DOHH2 (cell line): ENCODE measurements at regions not wholly inside any gene's neighbourhood (a gene's known extent, or its start where the extent isn't known, plus 50 kb on each side); places are given as distances from the start of the nearest gene placed in this dataset.
"Not testable (repeated sequence)": the region's sequence is repeated elsewhere in the genome, so short reads cannot be mapped to it uniquely, and the experiment has no call there.

Experiments
- H3F3A ChIP-seq: fragments of 200-600 bp; sonication (generic), shearing (Covaris generic); 2 replicates; pipeline ENCODE4 v1.6.0; 2016; ENCODE audit warnings: antibody characterized with exemption, mild to moderate bottlenecking; ENCODE audit not compliant: control insufficient read depth, insufficient read depth
- H3K27ac ChIP-seq: fragments of 200-600 bp; sonication (generic); 2 replicates; pipeline ENCODE4 v1.5.1; 2014; ENCODE audit warnings: low read depth, mild to moderate bottlenecking, low read length, moderate library complexity
- H3K27me3 ChIP-seq: fragments of 200-600 bp; sonication (generic); 2 replicates; pipeline ENCODE4 v1.6.1; 2014; ENCODE audit warnings: mild to moderate bottlenecking, low read length, mixed read lengths; ENCODE audit not compliant: control insufficient read depth
- H3K36me3 ChIP-seq: fragments of 200-600 bp; sonication (generic); 2 replicates; pipeline ENCODE4 v1.6.1; 2014; ENCODE audit warnings: mild to moderate bottlenecking, low read length, moderate library complexity, mixed read lengths; ENCODE audit not compliant: control insufficient read depth
- H3K4me1 ChIP-seq: fragments of 200-600 bp; sonication (generic); 2 replicates; pipeline ENCODE4 v1.6.1; 2014; ENCODE audit warnings: mild to moderate bottlenecking, low read length, mixed read lengths; ENCODE audit not compliant: control insufficient read depth
- H3K4me2 ChIP-seq: fragments of 200-600 bp; sonication (generic); 2 replicates; pipeline ENCODE4 v1.6.0; 2014; ENCODE audit warnings: mild to moderate bottlenecking, low read length, moderate library complexity
- H3K4me3 ChIP-seq: fragments of 200-600 bp; sonication (generic); 2 replicates; pipeline ENCODE4 v1.5.1; 2014; ENCODE audit warnings: mild to moderate bottlenecking, low read length, mixed read lengths
- H3K79me2 ChIP-seq: fragments of 200-600 bp; sonication (generic); 2 replicates; pipeline ENCODE4 v1.6.1; 2014; ENCODE audit warnings: mild to moderate bottlenecking, low read length, mixed read lengths; ENCODE audit not compliant: control insufficient read depth
- H3K9me2 ChIP-seq: fragments of 200-600 bp; sonication (generic); replicated peaks from 2 replicates; pipeline ENCODE4 v1.6.1; 2014; ENCODE audit warnings: mild to moderate bottlenecking, low read length, mixed read lengths; ENCODE audit not compliant: control insufficient read depth
- H3K9me3 ChIP-seq: fragments of 200-600 bp; sonication (generic); 2 replicates; pipeline ENCODE4 v1.6.1; 2014; ENCODE audit warnings: antibody characterized with exemption, low read length, mixed read lengths; ENCODE audit not compliant: control insufficient read depth, insufficient read depth
- H4K20me1 ChIP-seq: fragments of 200-600 bp; sonication (generic); 2 replicates; pipeline ENCODE4 v1.6.0; 2014; ENCODE audit warnings: low read depth, mild to moderate bottlenecking, antibody characterized with exemption, low read length, moderate library complexity; ENCODE audit not compliant: control insufficient read depth, insufficient read depth
- EZH2phosphoT487 ChIP-seq: fragments of 200-600 bp; sonication (generic); IDR thresholded peaks from 2 replicates; pipeline ENCODE4 v1.6.1; 2017; ENCODE audit warnings: borderline replicate concordance, mild to moderate bottlenecking, antibody characterized with exemption, low read length, moderate library complexity, mixed read lengths
- TF ChIP-seq, protein P1 (sequence below): fragments of 200-600 bp; sonication (generic); IDR thresholded peaks from one replicate; pipeline ENCODE4 v1.5.1; 2014; ENCODE audit warnings: antibody characterized with exemption, mild to moderate bottlenecking, low read depth, low read length; ENCODE audit not compliant: poor library complexity, severe bottlenecking

DNA sequence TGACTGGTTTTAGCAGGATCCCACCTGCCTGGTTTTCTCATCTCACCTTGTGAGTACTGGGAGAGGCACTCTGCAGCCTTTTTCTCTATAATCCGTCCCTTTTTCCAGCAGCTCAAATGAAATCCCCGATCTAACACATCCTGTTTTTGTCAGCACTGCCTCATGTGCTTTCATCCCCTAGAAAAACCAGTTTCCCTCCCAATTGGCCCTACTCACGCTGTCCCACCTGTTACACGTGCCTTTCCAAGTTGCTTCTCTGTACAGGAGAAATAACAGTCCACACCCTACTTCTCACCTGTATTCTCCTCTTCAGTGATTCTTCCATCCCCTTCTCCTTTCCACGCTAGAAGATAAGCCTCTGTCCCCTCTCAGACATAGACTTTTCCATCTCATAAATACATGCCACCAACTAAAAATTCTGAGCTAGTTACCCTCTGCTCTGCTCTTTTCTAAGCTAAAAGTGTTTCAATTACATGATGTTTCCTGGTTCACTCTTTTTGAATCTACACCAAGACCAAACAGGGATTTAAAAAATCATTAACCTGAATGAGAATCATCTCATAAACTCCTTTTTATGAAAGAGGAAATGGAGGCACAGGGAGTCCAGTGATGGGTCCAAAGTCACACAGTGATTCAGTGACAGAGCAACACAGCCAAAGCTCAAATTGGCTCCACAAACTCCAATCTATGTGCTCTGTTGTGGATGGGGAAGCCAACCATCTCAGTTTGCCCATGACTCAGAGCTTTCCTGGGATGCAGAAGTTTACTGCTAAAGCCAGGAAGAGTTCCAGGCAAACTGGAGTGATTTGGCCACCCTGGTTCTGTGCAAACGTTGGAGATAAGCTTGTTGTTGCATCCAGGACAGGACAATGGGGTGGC lies 240.0 kb upstream of the TMEM132C start:
- H4K20me1 ChIP-seq, result no peaks in the 10 kb centered on the region
- no peaks in the 10 kb centered on the region for H3K36me3 ChIP-seq
- H3K4me3 ChIP-seq, result no peak overlapping the region
- H3F3A ChIP-seq, result no peaks in the 10 kb centered on the region
- no peaks in the 10 kb centered on the region for H3K4me1 ChIP-seq
- no peak overlapping the region for H3K4me2 ChIP-seq
- H3K27ac ChIP-seq, result no peak overlapping the region
- H3K79me2 ChIP-seq, result no peaks in the 10 kb centered on the region
- no peaks in the 10 kb centered on the region for H3K9me2 ChIP-seq
- no peaks in the 10 kb centered on the region; the same call in 1 of the 2 replicates for H3K9me3 ChIP-seq
- no peak for TF ChIP-seq EZH2phosphoT487
- TF ChIP-seq, protein P1, sequence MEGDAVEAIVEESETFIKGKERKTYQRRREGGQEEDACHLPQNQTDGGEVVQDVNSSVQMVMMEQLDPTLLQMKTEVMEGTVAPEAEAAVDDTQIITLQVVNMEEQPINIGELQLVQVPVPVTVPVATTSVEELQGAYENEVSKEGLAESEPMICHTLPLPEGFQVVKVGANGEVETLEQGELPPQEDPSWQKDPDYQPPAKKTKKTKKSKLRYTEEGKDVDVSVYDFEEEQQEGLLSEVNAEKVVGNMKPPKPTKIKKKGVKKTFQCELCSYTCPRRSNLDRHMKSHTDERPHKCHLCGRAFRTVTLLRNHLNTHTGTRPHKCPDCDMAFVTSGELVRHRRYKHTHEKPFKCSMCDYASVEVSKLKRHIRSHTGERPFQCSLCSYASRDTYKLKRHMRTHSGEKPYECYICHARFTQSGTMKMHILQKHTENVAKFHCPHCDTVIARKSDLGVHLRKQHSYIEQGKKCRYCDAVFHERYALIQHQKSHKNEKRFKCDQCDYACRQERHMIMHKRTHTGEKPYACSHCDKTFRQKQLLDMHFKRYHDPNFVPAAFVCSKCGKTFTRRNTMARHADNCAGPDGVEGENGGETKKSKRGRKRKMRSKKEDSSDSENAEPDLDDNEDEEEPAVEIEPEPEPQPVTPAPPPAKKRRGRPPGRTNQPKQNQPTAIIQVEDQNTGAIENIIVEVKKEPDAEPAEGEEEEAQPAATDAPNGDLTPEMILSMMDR, result no peak
- H3K27me3 ChIP-seq, result no peaks in the 10 kb centered on the region

- Histone ChIP-seq H3K4me1 (no peaks in the 10 kb centered on the region), H3K9me2 (no peaks in the 10 kb centered on the region), H3K79me2 (no peaks in the 10 kb centered on the region), H3K9me3 (no peaks in the 10 kb centered on the region; the same call in 1 of the 2 replicates), H3K27me3 (no peaks in the 10 kb centered on the region), H3K4me2 (no peak overlapping the region), H3F3A (no peaks in the 10 kb centered on the region), H3K27ac (no peak overlapping the region), H3K4me3 (no peak overlapping the region), H3K36me3 (no peaks in the 10 kb centered on the region), H4K20me1 (no peaks in the 10 kb centered on the region)
- TF ChIP-seq, protein P1, result no peak
- TF ChIP-seq EZH2phosphoT487, result no peak
Observed at GRCh38 chr12:128033473-128033872, 233.5 kb upstream of the TMEM132C start.

- H3K4me1 ChIP-seq, result no peaks in the 10 kb centered on the region
- no peaks in the 10 kb centered on the region for H3K27me3 ChIP-seq
- no peak for TF ChIP-seq EZH2phosphoT487
- TF ChIP-seq, protein P1, result no peak
- H3K27ac ChIP-seq, result no peak overlapping the region
- no peaks in the 10 kb centered on the region for H3K9me2 ChIP-seq
- no peak overlapping the region for H3K4me2 ChIP-seq
- H3K4me3 ChIP-seq, result no peak overlapping the region
- H4K20me1 ChIP-seq, result no peaks in the 10 kb centered on the region
- peaks cover 2% of the 10 kb centered on the region; the same call in 1 of the 2 replicates for H3K9me3 ChIP-seq
- H3K79me2 ChIP-seq, result no peaks in the 10 kb centered on the region
- no peaks in the 10 kb centered on the region for H3K36me3 ChIP-seq
- H3F3A ChIP-seq, result no peaks in the 10 kb centered on the region
Observed at GRCh38 chr12:128040971-128041370, 226.0 kb upstream of the TMEM132C start.

DNA sequence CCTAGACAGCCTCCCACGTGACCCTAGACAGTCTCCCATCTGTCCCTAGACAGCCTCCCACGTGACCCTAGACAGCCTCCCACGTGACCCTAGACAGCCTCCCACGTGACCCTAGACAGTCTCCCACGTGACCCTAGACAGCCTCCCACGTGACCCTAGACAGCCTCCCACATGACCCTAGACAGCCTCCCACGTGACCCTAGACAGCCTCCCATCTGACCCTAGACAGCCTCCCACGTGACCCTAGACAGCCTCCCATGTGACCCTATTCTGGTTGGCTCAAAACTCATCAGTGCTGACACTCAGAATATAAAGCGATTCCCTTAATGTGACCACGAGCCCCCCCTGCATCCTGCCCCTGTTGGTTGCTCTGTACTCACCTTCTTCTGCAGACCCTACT lies 224.7 kb upstream of the TMEM132C start:
- H3K36me3 ChIP-seq, H3K79me2 ChIP-seq, H3K27ac ChIP-seq, H3K9me3 ChIP-seq, H4K20me1 ChIP-seq, H3F3A ChIP-seq, H3K4me3 ChIP-seq, H3K4me2 ChIP-seq, H3K4me1 ChIP-seq, H3K27me3 ChIP-seq, H3K9me2 ChIP-seq: not testable (repeated sequence)
